ENCODE measurements at regions not wholly inside any gene's neighbourhood (a gene's known extent, or its start where the extent isn't known, plus 50 kb on each side); places are given as distances from the start of the nearest gene placed in this dataset.
A peak's percentile ranks its signal among the peaks of the same experiment; 100 is the strongest.
"Not testable (repeated sequence)": the region's sequence is repeated elsewhere in the genome, so short reads cannot be mapped to it uniquely, and the experiment has no call there.

DNA sequence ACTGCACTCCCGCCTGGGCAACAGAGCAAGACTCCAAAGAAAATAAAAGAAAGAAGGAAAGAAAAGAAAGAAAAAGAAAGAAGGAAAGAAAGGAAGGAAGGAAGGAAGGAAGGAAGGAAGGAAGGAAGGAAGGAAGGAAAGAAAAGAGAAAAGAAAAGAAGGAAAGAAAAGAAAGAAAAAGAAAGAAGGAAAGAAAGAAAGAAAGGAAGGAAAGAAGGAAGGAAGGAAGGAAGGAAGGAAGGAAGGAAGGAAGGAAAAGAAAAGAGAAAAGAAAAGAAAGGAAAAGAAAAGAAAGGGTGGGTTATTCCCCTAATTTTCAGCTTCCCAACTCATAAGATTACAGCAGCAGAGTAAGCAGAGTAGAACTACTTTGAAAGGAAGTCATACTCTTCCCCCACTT is 64.4 kb downstream of the TMEM200C start:
- DNase-seq (ENCODE audit: low spot score), result not testable (repeated sequence)

DNA sequence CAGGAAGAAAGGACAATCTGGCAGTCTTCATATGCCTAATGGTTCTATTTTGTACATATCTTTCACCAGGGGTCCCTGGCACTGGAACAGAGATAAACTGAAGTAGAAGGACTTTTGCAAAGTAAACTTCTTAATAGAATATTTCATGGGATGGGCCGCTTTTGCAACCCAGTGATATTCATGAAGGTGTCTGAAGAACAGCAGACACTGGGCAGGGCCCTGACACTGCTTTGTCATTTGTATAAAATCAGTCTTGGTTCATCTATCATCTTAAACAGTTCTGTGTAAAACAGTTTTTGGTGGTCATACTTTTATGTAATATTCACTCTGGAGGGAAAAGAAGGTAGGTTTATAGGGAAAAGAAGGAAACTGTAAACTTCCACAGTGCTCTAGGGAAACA is 66.4 kb downstream of the TMEM200C start:
- DNase-seq (ENCODE audit: low spot score), result no peak

DNA sequence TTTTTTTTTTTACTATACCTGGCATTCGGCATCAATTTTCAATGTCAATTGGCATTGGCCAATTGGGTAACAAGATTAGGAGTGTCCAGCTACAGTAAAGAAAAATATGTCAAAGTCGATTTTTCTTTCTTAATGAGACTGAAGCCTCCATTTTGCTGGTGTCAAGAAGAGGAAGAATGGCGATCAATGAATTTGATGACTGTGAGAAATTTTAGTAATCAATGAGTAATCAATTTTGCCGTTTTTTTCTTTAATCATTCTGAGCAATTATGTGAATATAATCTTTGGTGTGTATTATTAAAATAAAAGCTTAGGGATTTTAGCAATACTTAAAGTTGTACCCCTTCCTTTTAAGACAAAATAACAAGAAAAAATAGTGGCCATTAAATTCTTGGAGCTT is 69.7 kb downstream of the TMEM200C start:
- DNase-seq (ENCODE audit: low spot score), result no peak

DNA sequence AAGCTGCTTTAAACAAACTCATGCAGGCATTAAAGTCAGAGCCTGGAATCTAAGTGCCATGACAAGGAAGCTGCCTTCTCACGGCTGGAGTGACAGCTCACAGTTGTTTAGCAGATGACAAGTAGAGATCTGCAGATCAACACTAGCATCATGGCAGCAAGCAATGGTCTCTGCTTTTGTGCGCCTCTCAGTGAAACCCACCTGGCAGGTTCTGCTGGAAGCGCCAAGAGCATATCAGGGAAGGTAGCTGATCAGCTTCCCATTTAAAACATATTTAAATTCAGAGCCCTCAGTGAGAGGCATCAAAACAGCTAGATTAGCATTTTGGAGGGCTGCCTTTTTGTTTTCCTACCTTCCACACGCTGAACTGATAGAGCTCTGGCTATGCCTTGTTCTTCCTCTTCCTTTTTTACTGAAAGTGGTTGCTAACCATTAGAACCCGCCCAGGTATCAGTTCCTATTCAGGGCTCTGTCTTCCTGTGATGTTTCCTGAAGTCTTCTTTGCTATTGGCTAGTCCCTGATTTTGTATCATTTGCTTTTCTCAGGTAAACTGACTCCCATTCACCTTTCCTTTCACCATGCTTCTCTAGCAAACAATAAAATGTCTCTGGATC is 70.8 kb downstream of the TMEM200C start:
- no peak for DNase-seq (ENCODE audit: low spot score)

DNA sequence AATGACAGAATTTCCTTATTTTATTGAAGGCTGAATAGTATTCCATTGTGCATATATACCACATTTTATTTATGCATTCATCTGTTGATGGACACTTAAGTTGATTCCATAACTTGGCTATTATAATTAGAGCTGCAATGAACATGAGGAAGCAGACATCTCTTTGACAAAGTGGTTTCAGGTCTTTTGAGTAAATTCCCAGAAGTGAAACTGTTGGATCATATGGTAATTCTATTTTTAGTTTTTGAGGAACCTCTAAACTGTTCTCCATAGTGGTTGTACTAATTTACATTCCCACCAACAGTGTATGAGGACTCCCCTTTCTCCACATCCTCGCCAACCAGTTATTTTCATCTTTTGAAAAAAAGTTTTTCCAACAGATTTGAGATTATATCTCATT is 77.5 kb downstream of the TMEM200C start:
- no peak for DNase-seq (ENCODE audit: low spot score)

DNA sequence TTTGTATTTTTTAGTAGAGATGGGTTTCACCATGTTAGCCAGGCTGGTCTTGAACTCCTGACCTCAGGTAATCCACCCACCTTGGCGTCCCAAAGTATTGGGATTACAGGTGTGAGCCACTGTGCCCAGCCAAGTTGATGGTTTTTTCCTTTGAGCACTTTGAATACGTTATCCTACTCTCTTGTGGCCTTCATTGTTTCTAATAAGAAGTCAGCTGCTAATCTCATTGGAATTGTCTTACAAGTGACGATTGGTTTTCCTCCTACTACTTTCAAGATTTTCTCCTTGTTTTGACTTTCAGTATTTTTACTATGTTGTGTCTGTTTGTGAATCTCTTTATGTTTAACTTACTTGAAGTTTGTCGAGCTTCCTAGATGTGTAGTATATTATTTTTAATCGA is 88.5 kb downstream of the TMEM200C start:
- no peak for DNase-seq (ENCODE audit: low spot score)

DNA sequence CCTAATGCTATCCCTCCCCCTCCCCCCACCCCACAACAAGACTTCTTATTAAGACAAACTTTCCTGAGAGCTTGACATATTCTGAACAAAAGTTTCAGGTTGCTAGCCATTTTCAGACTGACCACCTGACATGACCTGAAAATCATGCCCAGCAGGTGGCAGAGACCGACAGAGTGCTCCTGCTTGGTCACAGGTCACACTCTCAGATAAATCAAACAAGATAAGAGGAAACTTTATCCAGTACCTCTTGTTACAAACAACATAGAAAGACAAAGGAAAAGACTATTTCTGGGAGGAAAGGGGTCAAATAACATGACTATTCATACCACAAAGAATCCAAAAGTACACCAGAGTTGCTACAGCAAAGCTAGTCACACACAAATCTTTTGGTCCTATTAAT is 107.4 kb downstream of the TMEM200C start:
- no peak for DNase-seq (ENCODE audit: low spot score)

DNA sequence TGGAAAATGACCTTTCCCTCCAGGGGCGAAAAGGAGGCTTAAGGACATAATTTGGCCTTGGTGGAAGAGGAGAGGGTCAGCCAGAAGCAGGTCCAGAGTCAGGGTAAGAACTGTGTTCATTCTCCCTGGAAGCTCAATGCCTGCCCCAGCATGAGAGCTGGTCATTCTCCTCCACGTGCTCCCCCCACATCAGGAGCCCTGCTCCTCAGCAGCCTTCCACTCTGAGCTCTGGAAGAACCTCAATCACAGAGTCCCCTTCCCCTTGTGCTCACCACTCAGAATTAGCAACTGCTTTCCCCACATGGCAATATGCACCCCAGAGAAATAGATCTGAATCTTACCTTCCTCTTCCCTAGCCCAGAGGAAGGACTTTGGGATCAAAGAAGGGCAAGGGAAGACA is 115.4 kb downstream of the TMEM200C start:
- DNase-seq (ENCODE audit: low spot score), result no peak

DNA sequence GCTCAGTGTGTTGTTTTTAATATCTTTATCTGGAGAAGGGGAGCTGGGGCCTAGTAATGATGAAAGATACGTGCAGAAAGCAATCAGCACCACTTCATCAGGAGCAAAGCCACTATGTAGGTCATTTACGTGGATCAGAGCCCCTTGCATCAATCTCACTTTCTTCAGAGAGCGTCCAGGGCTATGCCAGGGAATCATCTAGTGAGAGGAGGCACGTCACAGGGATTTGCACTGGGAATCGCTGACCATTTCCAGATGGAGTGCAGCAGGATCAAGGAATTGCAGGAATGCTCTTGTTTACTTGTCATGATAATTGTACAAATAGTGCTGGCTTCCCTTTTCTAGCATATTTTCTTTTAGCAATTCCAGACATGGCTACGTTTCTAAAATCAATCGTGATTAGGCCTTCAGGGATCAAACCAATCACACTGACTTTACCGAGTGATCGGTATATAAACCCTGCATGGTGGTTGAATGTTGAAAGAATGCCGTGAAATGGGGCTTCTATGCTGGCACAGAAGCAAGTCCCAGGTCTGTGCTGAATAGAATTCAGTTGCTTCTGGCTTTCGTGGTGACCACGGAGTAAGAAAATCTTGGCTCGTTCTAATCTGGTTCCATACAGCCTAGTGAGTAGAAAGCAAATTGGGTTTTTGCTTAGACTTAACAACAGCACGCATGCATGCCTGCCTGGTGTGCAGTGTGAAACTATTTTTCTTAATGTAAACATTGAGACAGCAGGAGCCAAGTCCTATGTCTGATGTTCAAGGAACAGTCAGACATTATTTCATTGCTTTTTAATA is 122.8 kb downstream of the TMEM200C start:
- no peak for DNase-seq (ENCODE audit: low spot score)

DNA sequence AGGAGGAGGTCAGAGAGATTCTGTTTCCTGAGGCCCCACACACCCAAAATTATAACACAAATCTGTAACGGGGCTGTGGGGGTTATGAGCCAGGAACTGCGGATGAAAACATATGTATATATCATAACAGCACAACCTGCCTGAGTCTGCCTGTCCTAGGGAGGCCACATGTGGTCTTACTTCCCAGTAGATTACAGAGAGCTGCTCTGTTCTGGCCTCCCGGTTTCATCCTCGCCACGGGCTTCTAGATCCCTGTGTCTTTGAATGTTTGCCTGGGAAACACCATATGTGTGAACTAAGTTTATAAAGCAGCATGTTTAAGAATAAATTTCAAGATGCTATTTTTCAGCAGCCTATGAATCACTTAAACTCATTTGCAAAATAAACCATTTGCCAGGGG is 124.0 kb downstream of the TMEM200C start:
- no peak for DNase-seq (ENCODE audit: low spot score)

DNA sequence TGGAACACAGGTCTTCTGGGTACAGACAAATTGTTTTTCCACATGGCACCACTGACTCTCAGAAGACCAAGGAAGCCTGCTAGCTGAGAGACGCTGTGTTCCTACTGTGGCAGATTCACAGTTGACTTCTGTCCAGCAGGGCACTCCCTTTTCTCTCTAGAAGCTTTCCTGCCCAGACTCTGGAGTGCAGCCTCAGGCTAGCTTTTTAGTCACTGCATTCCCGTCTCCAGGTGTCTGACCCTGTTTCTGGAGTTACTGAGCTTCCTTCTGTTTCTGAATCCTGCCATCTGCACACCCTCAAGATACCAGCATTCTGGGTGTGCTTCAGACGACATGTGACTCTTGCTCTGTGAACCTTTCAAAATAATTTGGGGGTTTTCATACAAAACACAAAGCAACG is 125.1 kb downstream of the TMEM200C start:
- no peak for DNase-seq (ENCODE audit: low spot score)

DNA sequence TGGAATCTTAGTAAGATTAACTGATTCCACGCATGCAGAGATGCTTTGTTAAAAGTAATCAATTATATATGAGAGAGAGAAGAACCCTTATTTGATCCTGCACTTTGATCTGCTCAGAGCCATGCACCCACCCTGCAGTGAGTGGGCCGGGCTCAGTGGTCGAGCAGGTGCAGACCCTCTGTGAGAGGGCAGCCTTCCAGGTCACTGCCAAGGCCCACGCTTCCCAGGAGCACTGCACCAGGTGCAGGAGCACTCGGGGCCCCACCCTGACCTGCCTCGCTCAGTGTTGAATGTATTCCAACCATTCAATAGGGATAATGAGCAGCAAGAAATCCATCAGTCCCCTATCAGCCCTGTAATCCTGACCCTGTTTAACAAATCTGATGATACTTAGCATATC is 126.9 kb downstream of the TMEM200C start:
- DNase-seq (ENCODE audit: low spot score), result no peak

DNA sequence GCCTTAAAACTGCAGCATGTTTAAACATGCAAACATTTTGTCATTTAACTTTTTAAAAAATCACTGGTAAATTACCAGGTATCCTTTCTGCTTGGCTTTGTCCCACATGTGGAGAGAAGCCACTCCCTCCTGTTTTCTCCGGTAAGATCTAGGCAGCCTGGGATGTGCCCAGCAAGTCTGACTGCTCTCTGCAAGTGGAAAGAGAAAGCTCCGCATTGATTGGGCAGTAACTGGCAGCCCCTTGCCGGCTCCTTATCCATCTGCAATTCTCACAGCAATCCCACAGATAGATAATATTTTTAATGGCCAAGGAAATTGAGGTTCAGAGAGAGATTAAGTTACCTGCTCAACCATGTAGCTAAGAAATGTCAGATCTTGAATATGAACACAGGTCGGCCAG is 136.1 kb downstream of the TMEM200C start:
- no peak for DNase-seq (ENCODE audit: low spot score)

DNA sequence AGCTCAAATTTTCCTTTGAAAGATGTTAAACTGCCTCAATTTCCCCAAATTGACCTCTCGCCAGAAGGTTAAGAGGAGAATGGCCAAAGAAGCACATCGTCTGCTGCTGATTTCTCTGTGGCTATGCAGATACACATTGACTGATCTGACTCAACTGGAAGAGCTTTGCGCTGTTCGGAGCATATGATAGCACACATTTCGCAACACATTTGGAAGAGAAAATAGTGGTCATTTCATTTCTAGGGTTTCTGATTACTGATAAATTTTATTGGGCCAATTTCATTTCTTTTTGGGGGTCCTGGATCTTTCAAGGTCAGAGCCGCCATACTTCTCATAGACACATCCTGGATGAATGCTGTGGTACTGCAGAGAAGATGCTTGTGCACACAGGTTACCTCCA is 138.5 kb downstream of the TMEM200C start:
- no peak for DNase-seq (ENCODE audit: low spot score)

DNA sequence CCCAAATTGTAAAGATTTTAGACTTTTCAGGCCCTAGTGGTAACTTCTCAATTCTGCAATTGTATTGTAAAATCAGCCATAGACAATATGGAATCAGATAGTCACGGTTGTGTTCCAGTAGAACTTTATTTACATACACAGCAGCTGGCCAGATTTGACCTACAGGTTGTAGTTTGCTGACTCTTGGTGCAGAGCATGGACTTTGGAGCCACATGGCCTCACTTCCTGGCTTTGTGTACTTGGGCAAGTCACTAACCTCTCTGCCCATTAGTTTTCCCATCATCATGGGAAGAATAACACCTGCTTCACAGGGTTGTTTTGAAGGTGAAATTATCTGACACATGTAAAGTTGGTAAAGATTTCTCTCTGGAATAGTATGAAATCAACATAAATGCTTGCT is 147.6 kb downstream of the TMEM200C start:
- no peak for DNase-seq (ENCODE audit: low spot score)

DNA sequence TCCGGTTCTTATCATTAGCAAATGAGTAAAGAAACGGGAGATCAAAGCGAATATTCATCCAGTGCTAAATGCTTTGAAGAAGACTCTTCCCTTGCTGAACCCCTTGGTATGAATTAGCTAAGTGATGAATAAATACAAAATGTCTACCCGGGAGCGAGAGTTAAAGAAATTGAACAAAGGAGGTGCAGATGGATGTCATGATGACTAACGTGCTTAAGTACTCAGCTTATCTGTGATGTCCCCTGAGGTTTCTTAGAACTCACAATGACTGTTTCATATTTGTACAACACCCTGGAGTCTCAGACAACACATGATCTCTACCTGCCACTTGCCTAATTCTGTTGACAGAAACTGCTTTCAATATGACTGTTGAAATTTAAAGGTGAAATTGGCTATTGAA is 148.5 kb downstream of the TMEM200C start:
- DNase-seq (ENCODE audit: low spot score), result no peak

DNA sequence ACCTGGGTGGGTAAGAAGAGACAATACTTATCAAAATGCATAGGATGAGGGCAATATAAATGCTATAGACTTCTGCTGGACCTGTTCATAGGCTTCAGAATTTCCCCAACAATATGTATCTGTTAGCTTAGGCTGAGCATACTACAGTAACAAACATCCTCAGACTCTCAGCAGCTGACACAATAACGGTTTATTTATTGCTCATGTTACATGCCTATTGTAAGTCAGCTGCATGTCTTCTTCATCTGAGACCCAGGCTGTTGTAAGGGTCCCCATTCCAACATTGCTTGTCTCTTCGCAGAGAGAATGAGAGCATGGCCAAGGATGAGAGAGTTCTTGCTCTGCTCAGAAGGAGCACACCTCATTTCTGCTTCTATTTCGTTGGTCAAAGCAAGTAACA is 150.7 kb downstream of the TMEM200C start:
- no peak for DNase-seq (ENCODE audit: low spot score)

DNA sequence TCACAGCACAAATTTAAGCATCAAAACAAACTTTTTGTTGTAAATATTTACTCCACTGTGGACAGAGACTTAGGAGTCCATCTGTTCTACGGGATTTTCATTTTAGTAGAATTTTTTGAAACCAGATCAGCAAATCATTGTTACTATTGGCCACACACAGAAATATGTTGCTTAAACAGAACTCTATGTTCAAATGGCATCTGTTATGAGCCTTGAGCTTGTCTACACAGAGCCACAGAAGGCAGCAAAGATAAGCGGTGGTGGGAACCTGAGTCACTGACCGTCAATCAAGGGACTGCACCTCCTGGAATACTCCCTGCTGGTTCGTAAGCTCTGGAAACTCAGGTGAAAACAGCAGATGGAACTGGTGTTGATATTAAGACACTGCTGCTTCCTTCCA is 156.8 kb downstream of the TMEM200C start:
- no peak for DNase-seq (ENCODE audit: low spot score)

DNA sequence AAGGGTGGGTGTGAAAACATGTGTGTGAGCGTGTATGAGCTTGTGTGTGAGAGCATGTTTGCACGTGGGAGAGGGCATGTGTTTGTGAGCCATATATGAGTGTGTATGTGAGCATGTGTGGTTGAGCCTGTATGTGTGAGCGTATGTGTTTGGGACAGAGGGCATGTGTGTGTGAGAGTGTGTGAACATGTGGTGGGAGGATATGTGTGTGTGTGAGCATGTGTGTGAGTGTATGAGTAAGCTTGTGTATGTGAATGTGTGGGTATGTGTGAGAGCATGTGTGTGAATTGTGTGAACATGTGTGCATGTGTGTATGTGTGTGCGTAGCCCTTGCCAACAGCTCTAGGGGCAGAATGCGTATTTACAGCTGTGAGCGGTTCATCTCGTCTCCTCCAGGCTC is 163.0 kb downstream of the TMEM200C start:
- DNase-seq (ENCODE audit: low spot score), result no peak

DNA sequence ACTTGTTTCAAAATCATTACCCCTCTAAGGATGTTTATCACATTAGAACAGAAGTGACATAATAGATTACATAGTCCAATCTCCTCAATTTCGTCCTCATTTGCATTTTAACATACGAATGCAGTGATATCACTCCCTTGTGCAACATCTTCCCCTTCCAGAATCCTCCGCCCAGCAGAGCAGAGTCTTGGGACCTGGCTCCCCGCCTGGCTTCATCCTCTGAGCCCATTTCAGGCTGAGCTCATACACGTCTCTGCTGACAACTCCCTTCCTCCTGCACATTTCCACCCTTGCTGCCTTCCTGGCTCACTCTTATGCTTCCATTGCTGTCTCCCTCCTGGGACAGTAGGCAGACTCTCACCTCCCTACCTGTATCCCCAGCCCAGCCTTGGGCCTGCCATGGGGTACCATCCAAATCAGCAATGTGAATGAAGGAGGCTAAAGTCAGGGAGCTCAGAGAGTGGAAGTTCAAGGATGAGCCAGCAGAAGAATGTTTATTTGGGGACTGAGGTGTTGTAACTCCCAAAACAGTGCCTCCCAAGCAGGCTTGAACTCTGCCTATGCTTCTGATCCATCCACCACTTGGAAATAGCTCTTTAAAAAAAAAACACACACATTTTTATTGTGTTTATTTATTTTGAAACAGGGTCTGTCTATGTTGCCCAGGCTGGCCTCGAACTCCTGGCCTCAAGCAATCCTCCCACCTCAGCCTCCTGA is 165.2 kb downstream of the TMEM200C start:
- DNase-seq (ENCODE audit: low spot score), result no peak

DNA sequence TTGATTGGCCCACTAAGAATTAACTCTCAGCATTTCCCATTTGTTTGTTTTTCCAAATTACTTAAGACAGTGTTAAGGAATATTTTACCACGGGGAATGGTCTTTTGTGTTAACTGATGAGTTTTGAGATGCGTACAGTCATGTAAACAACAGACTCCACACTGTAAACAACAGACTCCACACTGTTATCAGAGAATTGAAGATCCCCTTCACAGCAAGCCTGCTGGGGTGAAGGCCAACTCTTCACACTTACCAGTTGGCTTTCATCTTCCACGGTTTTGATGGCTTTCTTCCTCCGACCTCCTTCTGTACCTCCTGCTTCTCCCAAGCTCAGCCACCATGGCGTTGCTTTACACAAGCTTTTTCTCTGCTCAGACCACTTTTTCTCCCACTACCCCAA is 166.8 kb downstream of the TMEM200C start:
- no peak for DNase-seq (ENCODE audit: low spot score)

DNA sequence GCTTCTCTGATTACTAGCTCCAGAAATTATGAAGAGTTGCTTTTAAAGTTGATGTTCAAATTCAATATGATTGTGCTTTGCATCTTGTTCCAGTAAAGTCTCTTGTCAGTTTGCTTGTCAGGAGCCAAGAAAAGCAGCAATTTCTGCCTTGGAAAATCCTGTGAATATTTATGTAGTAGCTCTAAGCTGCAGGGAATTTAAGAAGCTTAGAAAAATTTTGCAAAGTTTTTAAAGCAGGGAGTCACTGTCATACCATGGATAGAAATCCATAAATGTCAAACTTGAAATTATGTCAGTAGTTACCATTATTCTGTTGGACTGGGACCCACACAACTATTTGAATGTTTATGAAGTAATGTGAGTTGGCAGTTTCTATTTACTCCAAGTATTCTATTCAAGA is 169.3 kb downstream of the TMEM200C start:
- peak; percentile 6 for DNase-seq (ENCODE audit: low spot score)

DNA sequence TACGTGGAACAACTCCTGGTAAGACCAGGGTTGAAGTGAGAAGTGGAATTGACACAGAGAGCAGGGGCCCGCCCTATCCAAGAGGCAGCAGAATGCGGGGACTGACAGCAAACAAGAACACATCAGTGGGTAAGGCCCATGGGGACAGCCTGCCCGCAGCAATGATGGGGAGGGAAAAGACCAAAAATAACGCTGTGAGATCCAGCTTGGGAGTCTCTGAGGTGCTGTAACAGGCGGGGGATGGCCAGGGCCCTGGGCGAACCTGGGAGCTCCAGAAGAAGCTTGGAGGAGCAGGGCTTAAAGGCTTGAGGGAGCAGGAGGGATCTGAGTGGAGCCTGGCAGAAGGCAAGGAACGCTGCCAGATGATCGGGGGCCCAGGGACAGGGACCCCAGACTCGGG is 173.4 kb downstream of the TMEM200C start:
- no peak for DNase-seq (ENCODE audit: low spot score)
